Amniotic stem cell (primary cell): ENCODE measurements at regions not wholly inside any gene's neighbourhood (a gene's known extent, or its start where the extent isn't known, plus 50 kb on each side); places are given as distances from the start of the nearest gene placed in this dataset.

Experiments
- DNase-seq: peaks from one replicate; lab custom pipeline; 2025; lab: John Stamatoyannopoulos, UW

GRCh38 chr5:97600486-97600885 is 417.4 kb upstream of the RIOK2 start:
- no peak for DNase-seq

- no peak for DNase-seq
Measured at GRCh38 chr5:97601651-97602050, 418.6 kb upstream of the RIOK2 start.

GRCh38 chr5:97606531-97606930 is 423.5 kb upstream of the RIOK2 start:
- DNase-seq = no peak

GRCh38 chr5:97608501-97608900 is 425.5 kb upstream of the RIOK2 start:
- no peak for DNase-seq

- no peak for DNase-seq
Measured at GRCh38 chr5:97618721-97619120, 435.7 kb upstream of the RIOK2 start.

- DNase-seq = no peak
Measured at GRCh38 chr5:97623441-97623840, 440.4 kb upstream of the RIOK2 start.

- DNase-seq = no peak
Measured at GRCh38 chr5:97624886-97625285, 441.8 kb upstream of the RIOK2 start.

GRCh38 chr5:97627272-97627671 is 444.2 kb upstream of the RIOK2 start:
- DNase-seq = no peak

- DNase-seq = no peak
Measured at GRCh38 chr5:97628031-97628430, 445.0 kb upstream of the RIOK2 start.

GRCh38 chr5:97628807-97629206 is 445.8 kb upstream of the RIOK2 start:
- no peak for DNase-seq

GRCh38 chr5:97629276-97629675 is 446.2 kb upstream of the RIOK2 start:
- peak; percentile 49 for DNase-seq

GRCh38 chr5:97635553-97635952 is 452.5 kb upstream of the RIOK2 start:
- no peak for DNase-seq

GRCh38 chr5:97636766-97637165 is 453.7 kb upstream of the RIOK2 start:
- DNase-seq = no peak

GRCh38 chr5:97641081-97641480 is 458.0 kb upstream of the RIOK2 start:
- DNase-seq = no peak

GRCh38 chr5:97644206-97644605 is 461.2 kb upstream of the RIOK2 start:
- DNase-seq = no peak

- DNase-seq = no peak
Measured at GRCh38 chr5:97644896-97645295, 461.8 kb upstream of the RIOK2 start.

GRCh38 chr5:97657239-97657638 is 474.2 kb upstream of the RIOK2 start:
- no peak for DNase-seq

- DNase-seq = no peak
Measured at GRCh38 chr5:97658116-97658900, 475.3 kb upstream of the RIOK2 start.

- no peak for DNase-seq
Measured at GRCh38 chr5:97666783-97667182, 483.7 kb upstream of the RIOK2 start.

GRCh38 chr5:97670447-97670846 is 487.4 kb upstream of the RIOK2 start:
- DNase-seq = no peak

GRCh38 chr5:97676608-97677007 is 493.6 kb upstream of the RIOK2 start:
- no peak for DNase-seq

GRCh38 chr5:97694091-97694490 is 511.0 kb upstream of the RIOK2 start:
- DNase-seq = no peak

GRCh38 chr5:97714424-97714823 is 531.4 kb upstream of the RIOK2 start:
- no peak for DNase-seq

- no peak for DNase-seq
Measured at GRCh38 chr5:97726106-97726505, 543.1 kb upstream of the RIOK2 start.
